GM19455 (cell line): ENCODE measurements at regions not wholly inside any gene's neighbourhood (a gene's known extent, or its start where the extent isn't known, plus 50 kb on each side); places are given as distances from the start of the nearest gene placed in this dataset.

ENCODE experiments used
- ATAC-seq: cut with Tn5 transposase; IDR thresholded peaks from one replicate; pipeline ENCODE4 v1.9.1; 2021; ENCODE audit not compliant: unreplicated experiment

DNA sequence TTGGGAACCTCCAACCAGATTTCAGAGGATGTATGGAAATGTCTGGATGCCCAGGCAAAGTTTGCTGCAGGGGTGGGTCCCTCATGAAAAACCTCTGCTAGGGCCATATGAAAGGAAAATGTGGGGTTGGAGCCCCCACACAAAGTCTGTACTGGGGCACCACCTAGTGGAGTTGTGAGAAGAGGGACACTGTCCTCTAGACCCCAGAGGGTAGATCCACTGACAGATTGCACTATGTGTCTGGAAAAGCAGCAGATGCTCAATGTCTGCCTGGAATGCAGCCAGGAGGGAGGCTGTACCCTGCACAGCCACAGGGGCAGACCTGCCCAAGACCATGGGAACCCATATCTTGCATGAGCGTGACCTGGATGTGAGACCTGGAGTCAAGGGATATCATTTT lies 573.7 kb upstream of the NXPH2 start:
- ATAC-seq, result no peak

GRCh38 chr2:139317259-139317658 lies 537.1 kb upstream of the NXPH2 start:
- no peak for ATAC-seq

GRCh38 chr2:139314059-139314458 lies 533.9 kb upstream of the NXPH2 start:
- no peak for ATAC-seq

DNA sequence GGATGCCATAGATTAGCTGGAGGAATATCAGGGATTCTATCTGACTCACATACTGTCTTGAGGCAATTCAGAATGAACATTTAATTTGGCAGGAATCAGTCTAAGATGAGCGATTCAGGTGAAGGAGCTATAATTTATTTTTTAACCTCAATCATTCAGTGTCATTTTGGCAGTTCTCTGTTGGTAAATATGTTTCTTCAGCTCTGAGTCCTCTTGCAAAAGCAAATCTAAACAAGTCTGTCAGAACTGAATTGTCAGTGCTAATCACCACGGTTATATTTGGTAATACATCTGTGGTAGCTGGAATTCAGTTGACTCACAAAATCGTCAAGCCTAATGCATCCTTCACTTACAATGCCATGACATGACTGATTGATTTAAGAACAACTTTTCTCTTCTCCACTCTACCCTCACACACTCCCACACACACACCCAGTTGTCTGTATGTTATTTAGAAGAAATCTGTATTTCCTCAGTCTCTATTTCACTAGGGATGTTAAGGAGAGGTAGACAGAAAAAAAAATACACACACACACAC lies 516.6 kb upstream of the NXPH2 start:
- no peak for ATAC-seq

DNA sequence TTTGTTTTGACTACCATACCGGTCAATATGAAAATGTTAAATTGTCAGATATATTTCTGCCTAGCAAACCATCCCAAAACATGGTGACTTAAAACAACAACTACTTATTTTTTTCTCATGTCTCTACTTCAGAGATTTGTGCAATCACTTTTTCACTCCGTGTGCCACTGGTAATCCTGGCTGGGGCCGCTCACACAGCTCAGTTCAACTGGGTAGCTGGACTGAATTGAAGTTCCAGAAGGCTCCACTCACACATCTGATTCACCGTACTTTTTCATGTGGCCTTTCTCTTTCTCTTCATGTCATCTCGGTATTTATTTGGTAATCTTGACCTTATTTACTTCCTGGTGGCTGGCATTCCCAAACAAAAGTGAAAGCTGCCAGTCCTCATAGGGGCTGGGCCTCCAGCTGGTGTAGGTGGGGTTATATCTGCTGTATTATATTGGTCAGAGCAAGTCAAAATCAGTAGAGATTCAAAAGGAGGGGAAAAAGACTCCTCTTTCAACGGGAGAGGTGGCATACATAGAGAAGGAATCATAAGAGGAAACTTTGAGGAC lies 513.9 kb upstream of the NXPH2 start:
- ATAC-seq, result no peak

DNA sequence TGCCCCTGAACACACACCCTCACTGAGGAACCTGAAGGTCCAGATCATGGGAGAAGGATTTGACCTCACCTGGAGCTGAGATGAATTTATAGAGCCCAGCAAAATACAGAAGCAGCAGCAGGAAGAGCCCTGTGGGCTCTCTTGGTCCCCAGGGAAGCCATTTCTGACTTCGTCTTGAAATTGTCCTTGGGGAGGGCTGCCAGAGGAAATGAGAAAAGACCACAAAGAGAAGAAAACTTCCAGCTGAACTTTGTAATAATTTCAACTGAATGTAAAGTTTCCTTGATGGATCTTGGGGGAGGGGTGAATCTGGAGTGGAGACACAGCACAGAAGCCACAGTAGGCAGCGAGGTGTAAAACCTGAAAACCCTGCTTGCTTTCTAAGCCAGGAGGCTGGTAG lies 500.9 kb upstream of the NXPH2 start:
- no peak for ATAC-seq

GRCh38 chr2:139271879-139272278 lies 491.7 kb upstream of the NXPH2 start:
- ATAC-seq, result no peak

- ATAC-seq, result no peak
Measured at GRCh38 chr2:139271149-139271548, 491.0 kb upstream of the NXPH2 start.

- ATAC-seq, result no peak
Measured at GRCh38 chr2:139260052-139260430, 479.9 kb upstream of the NXPH2 start.

DNA sequence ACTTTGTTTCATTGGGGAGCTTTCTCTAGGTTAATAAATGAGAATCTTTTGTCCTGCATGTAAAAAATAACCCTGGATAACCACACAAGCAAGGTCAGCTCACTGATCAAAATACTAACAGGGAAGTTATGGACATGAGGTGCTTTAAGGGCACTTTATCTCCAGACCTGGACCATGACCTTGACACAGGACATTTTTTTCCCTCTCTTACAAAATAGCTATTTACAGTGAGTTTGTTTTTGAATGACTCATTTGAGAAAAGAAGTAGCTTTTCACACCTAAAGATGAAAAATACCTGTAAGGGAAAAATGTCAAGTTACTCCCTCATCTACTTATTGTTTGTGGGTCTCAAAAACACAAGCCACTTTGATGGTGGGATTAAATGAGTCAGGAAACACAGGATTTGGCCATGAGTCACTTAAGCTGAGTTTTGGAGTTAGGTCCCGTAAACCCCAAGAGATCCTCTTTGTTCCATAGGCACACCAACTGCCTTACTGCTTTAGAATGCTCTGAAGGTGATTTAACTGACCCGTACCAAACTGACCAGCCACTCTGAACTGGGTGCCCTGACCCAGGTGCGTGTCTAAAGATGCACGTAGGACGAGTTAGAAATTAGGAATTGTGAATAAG lies 479.3 kb upstream of the NXPH2 start:
- no peak for ATAC-seq

- ATAC-seq, result no peak
Measured at GRCh38 chr2:139241286-139241685, 461.1 kb upstream of the NXPH2 start.

- no peak for ATAC-seq
Measured at GRCh38 chr2:139237023-139237422, 456.8 kb upstream of the NXPH2 start.

DNA sequence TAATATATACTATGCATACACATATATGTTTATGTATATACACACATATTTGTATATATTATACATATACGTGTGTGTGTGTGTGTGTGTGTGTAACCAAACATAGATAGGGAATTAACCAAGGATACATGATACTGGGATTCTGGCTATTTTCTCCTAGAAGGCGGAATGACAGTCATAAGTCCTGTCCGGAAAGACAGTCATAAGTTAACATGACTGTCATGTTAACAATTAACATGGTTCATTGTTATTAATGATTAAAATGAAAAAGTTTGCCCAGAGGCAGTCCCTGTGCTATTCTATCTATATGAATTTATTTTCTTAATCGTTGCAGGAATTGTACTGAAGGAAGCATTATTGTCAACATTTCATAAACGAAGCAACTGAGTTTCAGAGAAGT lies 450.7 kb upstream of the NXPH2 start:
- no peak for ATAC-seq

DNA sequence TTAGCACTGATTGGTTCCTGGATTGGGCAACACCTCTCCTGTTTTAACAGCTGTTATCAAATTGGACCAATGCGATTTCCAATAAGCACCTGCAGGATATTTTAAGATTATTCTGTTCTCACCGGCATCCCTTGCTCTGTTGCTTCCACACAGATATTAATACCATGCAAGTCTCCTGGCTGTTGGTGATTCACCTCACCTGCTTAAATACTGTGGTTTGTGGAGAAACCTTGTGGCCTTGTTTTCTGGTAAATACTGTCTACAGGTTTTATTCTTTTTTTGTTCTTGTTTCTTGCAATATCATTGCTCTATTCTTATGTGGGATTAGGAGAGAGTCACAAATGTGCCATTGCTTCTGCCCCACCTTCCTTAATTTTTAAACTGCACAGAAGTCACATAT lies 448.1 kb upstream of the NXPH2 start:
- no peak for ATAC-seq

DNA sequence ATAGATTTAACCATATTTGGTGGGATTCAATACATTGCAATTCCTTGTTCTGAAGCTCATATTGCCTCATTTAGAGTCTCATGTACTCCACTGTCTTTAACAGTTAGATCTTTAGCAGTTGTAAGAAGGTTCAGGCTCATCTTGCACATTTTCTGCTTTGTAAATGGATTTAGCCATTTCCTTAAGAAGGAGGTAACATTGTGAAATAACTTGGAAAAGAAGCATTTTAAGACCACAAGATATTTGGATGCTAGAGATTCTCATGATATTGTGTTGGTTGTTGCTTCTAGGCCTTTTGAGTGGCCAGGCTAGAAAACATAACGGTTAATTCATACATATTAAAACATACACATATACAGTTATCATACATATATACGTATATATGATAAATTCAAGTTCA lies 445.8 kb upstream of the NXPH2 start:
- ATAC-seq, result no peak

DNA sequence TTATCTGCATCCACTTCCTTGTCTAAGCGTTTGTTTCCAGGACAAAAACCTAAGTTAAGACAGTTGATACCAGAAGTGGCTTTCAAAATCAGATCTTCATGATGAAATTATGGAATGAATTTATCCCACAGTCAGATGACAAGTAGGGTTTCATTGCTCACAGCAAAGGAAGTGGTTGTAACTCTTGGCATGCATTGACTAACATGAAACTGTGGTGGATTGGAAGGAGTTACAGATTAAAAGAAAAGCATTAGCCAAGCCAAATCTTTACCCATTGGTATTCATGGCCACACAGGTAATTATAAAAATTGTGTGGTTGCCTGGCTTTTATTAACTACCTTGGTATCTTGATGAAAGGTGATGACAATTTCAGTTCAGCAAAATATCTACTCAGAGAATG lies 438.0 kb upstream of the NXPH2 start:
- no peak for ATAC-seq

- ATAC-seq, result no peak
Measured at GRCh38 chr2:139217641-139218040, 437.5 kb upstream of the NXPH2 start.

DNA sequence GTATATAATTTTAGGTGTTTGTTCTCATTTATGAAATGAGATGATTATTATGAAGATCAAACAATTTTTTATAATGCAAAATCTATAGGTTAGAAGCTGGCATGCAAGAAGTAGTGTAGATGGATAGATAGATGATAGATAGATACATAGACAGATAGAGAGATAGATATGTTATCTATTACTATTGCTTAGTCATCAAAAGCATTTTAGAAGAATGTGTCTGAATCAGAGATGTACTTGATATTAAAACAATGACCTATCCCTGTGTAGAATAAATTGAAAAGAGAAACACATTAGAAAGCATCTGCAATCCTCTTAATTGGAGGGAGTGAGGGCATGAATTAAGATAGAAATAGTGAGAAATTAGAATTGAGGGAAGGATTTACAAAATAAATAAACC lies 436.2 kb upstream of the NXPH2 start:
- no peak for ATAC-seq

- ATAC-seq, result no peak
Measured at GRCh38 chr2:139214801-139215200, 434.6 kb upstream of the NXPH2 start.

DNA sequence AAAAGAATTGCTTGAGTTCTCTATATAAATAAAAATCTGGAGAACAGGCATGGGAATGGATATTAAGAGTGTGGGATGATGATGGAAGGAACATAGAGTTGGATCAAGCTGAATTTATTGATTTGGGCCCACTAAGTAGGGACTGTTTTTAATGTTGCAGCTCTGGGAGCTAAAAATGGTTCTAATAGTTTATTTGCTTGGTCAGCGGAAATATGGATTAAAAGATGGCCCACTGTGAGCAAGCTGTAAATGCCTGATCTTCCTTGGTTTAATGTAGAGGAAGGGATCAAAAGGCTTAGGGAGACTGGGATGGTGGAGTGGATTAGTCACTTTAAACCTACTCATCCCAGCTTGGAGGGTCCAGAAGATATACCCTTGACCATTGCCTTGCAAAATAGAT lies 429.4 kb upstream of the NXPH2 start:
- no peak for ATAC-seq

DNA sequence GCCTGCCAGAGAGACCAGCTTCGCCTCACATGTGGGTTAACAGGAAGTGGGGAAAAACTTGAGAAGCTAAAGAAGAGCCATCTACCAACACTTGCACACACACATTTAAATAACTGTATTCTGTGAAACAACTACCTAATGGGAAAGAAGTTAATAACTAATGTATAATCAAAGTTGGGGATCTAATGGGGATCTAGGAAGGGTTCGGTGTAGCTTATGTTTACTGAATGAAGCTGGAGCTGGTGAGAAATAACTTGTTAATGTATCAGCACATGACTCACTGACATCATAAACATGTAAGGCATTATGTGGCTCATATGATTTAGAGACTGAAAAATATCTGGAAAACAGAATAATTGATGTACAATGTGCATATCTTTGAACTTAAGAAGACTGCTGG lies 421.3 kb upstream of the NXPH2 start:
- ATAC-seq, result no peak

DNA sequence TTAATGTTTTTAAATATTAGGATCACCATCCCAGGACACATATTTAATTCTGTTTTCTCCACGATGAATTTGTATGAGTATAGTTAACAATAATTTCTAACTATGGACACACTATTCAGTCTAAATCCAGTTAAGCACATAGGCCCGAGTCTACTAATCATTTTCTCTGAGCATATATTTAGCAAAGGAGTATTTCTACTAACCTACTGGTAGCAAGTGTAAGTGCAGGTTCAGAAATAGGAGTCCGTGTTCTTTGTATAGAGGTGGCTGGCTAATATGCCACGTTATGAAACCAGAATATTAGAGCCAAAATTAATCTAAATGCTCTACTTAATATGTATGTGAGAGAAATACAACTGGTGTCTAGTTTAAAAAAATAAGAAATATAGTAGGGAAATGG lies 416.6 kb upstream of the NXPH2 start:
- ATAC-seq, result no peak

- no peak for ATAC-seq
Measured at GRCh38 chr2:139194546-139194945, 414.4 kb upstream of the NXPH2 start.
